ENCODE measurements at regions not wholly inside any gene's neighbourhood (a gene's known extent, or its start where the extent isn't known, plus 50 kb on each side); places are given as distances from the start of the nearest gene placed in this dataset.

DNA sequence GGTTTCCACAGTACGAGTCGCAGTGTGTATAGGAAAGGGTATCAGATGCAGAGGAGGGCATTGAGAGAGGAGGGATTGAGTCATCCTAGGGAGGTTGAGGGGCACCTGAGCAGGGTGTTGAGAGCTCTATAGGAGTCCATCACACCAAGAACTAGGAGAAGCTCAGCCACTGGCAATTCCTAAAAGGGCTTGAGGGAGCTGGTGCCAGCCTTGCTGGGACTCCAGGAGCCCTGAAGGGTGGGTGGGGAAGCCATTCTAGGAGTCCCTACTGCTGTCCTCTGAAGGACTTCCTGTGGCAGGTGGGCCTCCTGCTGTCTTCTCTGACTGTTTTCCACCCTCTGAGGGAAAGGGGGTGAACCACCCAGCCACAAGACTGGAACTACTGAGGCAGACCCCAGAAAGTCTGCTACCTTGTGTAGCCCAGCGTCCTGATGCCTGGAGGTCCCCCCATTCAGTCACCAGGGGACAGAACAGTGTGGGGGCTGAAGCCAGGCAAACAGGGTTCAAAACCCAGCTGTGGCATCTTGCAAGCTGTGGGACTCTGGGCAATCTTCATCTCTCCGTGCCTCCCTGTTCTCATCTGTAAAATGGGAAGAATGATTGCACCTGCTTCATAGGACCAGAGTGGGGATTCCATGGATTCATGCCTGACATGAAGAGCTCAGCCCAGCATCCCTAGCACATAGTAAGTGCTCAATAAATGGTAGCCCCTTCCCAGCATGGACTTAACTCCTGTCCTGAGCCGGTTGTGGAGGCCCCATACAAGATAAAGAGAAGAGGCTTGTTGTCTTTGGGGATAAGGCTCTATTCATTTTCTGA, 149.5 kb downstream of the C9orf50 start:
- TF ChIP-seq, protein P1, sequence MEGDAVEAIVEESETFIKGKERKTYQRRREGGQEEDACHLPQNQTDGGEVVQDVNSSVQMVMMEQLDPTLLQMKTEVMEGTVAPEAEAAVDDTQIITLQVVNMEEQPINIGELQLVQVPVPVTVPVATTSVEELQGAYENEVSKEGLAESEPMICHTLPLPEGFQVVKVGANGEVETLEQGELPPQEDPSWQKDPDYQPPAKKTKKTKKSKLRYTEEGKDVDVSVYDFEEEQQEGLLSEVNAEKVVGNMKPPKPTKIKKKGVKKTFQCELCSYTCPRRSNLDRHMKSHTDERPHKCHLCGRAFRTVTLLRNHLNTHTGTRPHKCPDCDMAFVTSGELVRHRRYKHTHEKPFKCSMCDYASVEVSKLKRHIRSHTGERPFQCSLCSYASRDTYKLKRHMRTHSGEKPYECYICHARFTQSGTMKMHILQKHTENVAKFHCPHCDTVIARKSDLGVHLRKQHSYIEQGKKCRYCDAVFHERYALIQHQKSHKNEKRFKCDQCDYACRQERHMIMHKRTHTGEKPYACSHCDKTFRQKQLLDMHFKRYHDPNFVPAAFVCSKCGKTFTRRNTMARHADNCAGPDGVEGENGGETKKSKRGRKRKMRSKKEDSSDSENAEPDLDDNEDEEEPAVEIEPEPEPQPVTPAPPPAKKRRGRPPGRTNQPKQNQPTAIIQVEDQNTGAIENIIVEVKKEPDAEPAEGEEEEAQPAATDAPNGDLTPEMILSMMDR (conservative IDR thresholded peaks at IDR 0.05 in 1 of 2, IDR thresholded peaks at IDR 0.05 in 1 of 2; ENCODE audit: low read depth in 1 of 2, low read length in 2 of 2) = no peak
- no peak for TF ChIP-seq EZH2 (IDR thresholded peaks at IDR 0.05; ENCODE audit: low read length, missing control alignments)

Measured in fibroblast of lung (primary cell).